ENCODE measurements at regions not wholly inside any gene's neighbourhood (a gene's known extent, or its start where the extent isn't known, plus 50 kb on each side); places are given as distances from the start of the nearest gene placed in this dataset.

GRCh38 chr7:37524056-37524455 lies 75.4 kb upstream of the ELMO1 start:
- no peak for TF ChIP-seq CTCF (IDR thresholded peaks at IDR 0.05)

GRCh38 chr7:37524797-37525196 lies 76.1 kb upstream of the ELMO1 start:
- TF ChIP-seq CTCF (IDR thresholded peaks at IDR 0.05): no peak

GRCh38 chr7:37526623-37527022 lies 78.0 kb upstream of the ELMO1 start:
- TF ChIP-seq CTCF (IDR thresholded peaks at IDR 0.05): no peak

- TF ChIP-seq CTCF (IDR thresholded peaks at IDR 0.05): no peak
These were observed 78.4 kb upstream of the ELMO1 start for GRCh38 chr7:37527109-37527508.

DNA sequence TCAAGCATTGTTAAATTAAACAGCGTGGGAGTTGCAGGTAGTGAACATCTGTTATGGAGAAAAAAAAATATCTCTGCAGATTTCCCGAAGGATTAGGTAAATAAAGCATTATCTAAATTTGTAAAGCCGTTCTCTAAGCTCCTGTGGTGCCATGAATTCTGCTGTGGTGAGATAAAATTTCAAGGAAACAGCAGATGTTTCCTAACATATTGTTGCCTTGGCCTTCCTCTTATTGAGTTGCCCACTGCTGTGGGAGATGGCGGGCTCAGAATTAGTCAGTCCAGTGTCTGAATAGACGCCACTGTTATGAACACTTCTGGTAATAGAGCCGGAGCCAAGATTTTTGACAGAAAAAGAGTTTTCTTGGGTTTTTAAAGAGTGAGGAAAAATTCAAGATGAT lies 82.6 kb upstream of the ELMO1 start:
- TF ChIP-seq CTCF (IDR thresholded peaks at IDR 0.05): no peak

- no peak for TF ChIP-seq CTCF (IDR thresholded peaks at IDR 0.05)
These were observed 84.0 kb upstream of the ELMO1 start for GRCh38 chr7:37532636-37533035.

DNA sequence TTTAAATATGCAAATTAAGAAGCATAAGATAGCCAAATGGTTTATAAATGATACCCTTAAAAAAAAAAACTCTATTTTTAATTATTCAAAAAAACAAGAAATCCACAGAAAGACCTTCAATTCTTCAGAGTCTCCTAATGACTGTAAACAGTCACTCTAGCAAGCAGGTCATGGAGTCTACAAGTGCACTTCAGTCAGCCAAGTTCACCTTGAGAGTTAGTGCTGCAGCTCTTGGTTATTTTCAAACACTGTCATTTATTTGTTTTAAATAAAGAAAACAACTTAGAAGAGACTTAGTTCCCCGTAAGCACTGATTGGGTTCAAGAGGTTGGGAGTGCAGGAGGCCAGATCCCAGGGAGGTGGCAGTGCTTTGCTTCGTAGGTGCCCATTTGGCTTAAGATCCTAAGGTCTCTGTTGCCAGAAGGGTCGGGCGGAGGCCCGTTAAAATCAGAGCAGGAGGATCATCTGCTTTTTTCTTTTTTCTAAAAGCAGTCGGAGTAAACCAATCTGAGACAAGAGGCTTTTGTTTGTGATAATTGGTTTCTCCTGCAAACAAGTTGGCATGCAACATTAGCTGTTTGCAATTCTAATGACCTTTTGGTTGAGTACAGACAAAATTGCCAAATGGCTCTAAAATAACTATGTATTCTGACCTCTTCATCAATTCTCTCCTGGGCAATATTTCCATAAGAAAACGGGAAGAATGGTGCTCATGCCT lies 86.4 kb upstream of the ELMO1 start:
- no peak for TF ChIP-seq CTCF (IDR thresholded peaks at IDR 0.05)

GRCh38 chr7:37535841-37536240 lies 87.2 kb upstream of the ELMO1 start:
- no peak for TF ChIP-seq CTCF (IDR thresholded peaks at IDR 0.05)
